GM12878 (cell line): ENCODE measurements at regions not wholly inside any gene's neighbourhood (a gene's known extent, or its start where the extent isn't known, plus 50 kb on each side); places are given as distances from the start of the nearest gene placed in this dataset.
A peak's percentile ranks its signal among the peaks of the same experiment; 100 is the strongest.

Experiments
- ETV6 ChIP-seq, 2 experiments: fragments of 450-650 bp in 1 of 2; IDR thresholded peaks in 1 of 2; conservative IDR thresholded peaks in 1 of 2; 2 replicates each; pipeline ENCODE4 v1.6.1; 2014; ENCODE audit warnings: antibody characterized with exemption in 1 of 2, borderline replicate concordance in 1 of 2, low read depth in 1 of 2, mild to moderate bottlenecking in 1 of 2, moderate library complexity in 1 of 2
- FOXK2 ChIP-seq: fragments of 450-650 bp; IDR thresholded peaks from 2 replicates; pipeline ENCODE4 v1.6.1; 2017; ENCODE audit warnings: mild to moderate bottlenecking, moderate library complexity
- JUNB ChIP-seq: IDR thresholded peaks from 2 replicates; pipeline ENCODE4 v1.6.1; 2016; ENCODE audit warnings: antibody characterized with exemption, mild to moderate bottlenecking
- LARP7 ChIP-seq: fragments of 450-650 bp; IDR thresholded peaks from 2 replicates; pipeline ENCODE4 v1.6.1; 2017; ENCODE audit warnings: mild to moderate bottlenecking
- MTA2 ChIP-seq: fragments of 450-650 bp; IDR thresholded peaks from 2 replicates; pipeline ENCODE4 v1.6.1; 2016; ENCODE audit warnings: low read depth, mild to moderate bottlenecking, moderate library complexity
- NBN ChIP-seq: fragments of 450-650 bp; IDR thresholded peaks from 2 replicates; pipeline ENCODE4 v1.6.1; 2016
- NR2F1 ChIP-seq: fragments of 450-650 bp; conservative IDR thresholded peaks from 2 replicates; pipeline ENCODE4 v1.6.1; 2017; ENCODE audit warnings: mild to moderate bottlenecking
- PAX8 ChIP-seq: fragments of 450-650 bp; IDR thresholded peaks from 2 replicates; pipeline ENCODE4 v1.6.1; 2017; ENCODE audit warnings: mild to moderate bottlenecking, moderate library complexity
- RAD51 ChIP-seq: fragments of 450-650 bp; IDR thresholded peaks from 2 replicates; pipeline ENCODE4 v1.6.1; 2016; ENCODE audit warnings: moderate library complexity, mild to moderate bottlenecking, inconsistent platforms
- SIN3A ChIP-seq: IDR thresholded peaks from 2 replicates; pipeline ENCODE4 v1.6.1; 2012; ENCODE audit warnings: low read depth, low read length, improper control_type of control experiment
- SMC3 ChIP-seq: IDR thresholded peaks from 2 replicates; pipeline ENCODE4 v1.6.1; 2011; ENCODE audit warnings: low read length, improper control_type of control experiment, borderline replicate concordance
- TARDBP ChIP-seq: IDR thresholded peaks from 2 replicates; pipeline ENCODE4 v1.6.1; 2016; ENCODE audit warnings: borderline replicate concordance
- ZSCAN29 ChIP-seq: fragments of 450-650 bp; IDR thresholded peaks from 2 replicates; pipeline ENCODE4 v1.6.1; 2017; ENCODE audit warnings: mild to moderate bottlenecking, moderate library complexity
- TF ChIP-seq, protein P1 (sequence below): IDR thresholded peaks from 2 replicates; pipeline ENCODE4 v1.6.1; 2012; ENCODE audit warnings: improper control_type of control experiment, low read depth, low read length; ENCODE audit not compliant: insufficient replicate concordance
- TF ChIP-seq, protein P2 (sequence below): fragments of 450-650 bp; IDR thresholded peaks from 2 replicates; pipeline ENCODE4 v1.6.1; 2017; ENCODE audit warnings: mild to moderate bottlenecking, moderate library complexity
- TF ChIP-seq, protein P3 (sequence below): fragments of 450-650 bp; formaldehyde crosslinking; IDR thresholded peaks from 2 replicates; pipeline ENCODE4 v1.4.0; 2020; ENCODE audit warnings: mild to moderate bottlenecking, moderate library complexity

DNA sequence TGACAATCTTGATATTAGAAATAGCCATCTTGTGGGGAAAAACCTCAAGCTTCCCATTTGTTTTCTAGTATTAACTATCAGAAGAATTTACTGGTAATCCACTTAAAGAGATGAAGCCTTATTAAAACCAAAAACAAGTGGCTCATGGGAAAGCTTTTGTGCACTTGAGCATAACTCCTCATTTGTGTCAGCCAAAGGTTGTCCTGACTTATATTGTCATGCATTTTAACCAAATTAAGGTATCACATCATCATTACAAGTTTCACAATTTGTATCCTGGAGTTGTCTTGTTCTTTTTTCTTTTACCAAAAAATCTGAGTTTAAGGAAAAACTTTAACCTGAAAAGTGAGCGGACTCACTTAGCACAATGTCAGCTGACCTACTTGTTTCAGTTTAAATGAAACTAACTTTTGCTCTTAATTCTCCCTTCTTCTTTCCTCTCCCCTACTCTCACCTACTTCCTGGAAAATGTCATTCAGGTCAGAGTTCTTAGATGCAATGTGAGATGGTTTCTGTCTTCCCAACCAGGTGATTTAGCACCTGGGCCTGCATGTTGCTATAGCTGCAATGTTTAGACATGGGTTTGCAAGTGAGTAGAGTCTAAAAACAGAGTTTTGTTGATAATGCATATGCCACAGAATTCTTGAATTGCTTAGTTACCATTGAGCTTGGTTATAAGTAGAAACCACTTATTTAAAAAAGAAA lies 82.8 kb downstream of the TNFAIP3 start (continued):
- no peak for TF ChIP-seq SMC3
- TF ChIP-seq, protein P1, sequence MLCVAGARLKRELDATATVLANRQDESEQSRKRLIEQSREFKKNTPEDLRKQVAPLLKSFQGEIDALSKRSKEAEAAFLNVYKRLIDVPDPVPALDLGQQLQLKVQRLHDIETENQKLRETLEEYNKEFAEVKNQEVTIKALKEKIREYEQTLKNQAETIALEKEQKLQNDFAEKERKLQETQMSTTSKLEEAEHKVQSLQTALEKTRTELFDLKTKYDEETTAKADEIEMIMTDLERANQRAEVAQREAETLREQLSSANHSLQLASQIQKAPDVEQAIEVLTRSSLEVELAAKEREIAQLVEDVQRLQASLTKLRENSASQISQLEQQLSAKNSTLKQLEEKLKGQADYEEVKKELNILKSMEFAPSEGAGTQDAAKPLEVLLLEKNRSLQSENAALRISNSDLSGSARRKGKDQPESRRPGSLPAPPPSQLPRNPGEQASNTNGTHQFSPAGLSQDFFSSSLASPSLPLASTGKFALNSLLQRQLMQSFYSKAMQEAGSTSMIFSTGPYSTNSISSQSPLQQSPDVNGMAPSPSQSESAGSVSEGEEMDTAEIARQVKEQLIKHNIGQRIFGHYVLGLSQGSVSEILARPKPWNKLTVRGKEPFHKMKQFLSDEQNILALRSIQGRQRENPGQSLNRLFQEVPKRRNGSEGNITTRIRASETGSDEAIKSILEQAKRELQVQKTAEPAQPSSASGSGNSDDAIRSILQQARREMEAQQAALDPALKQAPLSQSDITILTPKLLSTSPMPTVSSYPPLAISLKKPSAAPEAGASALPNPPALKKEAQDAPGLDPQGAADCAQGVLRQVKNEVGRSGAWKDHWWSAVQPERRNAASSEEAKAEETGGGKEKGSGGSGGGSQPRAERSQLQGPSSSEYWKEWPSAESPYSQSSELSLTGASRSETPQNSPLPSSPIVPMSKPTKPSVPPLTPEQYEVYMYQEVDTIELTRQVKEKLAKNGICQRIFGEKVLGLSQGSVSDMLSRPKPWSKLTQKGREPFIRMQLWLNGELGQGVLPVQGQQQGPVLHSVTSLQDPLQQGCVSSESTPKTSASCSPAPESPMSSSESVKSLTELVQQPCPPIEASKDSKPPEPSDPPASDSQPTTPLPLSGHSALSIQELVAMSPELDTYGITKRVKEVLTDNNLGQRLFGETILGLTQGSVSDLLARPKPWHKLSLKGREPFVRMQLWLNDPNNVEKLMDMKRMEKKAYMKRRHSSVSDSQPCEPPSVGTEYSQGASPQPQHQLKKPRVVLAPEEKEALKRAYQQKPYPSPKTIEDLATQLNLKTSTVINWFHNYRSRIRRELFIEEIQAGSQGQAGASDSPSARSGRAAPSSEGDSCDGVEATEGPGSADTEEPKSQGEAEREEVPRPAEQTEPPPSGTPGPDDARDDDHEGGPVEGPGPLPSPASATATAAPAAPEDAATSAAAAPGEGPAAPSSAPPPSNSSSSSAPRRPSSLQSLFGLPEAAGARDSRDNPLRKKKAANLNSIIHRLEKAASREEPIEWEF: no peak
- TF ChIP-seq FOXK2: no peak
- TF ChIP-seq MTA2: 0 out of 2 replicates have a peak, but pooled peaks have one; percentile 21
- no peak for TF ChIP-seq ZSCAN29
- TF ChIP-seq SIN3A: no peak
- TF ChIP-seq JUNB: peak; percentile 46
- 0 out of 2 replicates have a peak, but pooled peaks have one; percentile 17 for TF ChIP-seq NBN
- TF ChIP-seq, protein P2, sequence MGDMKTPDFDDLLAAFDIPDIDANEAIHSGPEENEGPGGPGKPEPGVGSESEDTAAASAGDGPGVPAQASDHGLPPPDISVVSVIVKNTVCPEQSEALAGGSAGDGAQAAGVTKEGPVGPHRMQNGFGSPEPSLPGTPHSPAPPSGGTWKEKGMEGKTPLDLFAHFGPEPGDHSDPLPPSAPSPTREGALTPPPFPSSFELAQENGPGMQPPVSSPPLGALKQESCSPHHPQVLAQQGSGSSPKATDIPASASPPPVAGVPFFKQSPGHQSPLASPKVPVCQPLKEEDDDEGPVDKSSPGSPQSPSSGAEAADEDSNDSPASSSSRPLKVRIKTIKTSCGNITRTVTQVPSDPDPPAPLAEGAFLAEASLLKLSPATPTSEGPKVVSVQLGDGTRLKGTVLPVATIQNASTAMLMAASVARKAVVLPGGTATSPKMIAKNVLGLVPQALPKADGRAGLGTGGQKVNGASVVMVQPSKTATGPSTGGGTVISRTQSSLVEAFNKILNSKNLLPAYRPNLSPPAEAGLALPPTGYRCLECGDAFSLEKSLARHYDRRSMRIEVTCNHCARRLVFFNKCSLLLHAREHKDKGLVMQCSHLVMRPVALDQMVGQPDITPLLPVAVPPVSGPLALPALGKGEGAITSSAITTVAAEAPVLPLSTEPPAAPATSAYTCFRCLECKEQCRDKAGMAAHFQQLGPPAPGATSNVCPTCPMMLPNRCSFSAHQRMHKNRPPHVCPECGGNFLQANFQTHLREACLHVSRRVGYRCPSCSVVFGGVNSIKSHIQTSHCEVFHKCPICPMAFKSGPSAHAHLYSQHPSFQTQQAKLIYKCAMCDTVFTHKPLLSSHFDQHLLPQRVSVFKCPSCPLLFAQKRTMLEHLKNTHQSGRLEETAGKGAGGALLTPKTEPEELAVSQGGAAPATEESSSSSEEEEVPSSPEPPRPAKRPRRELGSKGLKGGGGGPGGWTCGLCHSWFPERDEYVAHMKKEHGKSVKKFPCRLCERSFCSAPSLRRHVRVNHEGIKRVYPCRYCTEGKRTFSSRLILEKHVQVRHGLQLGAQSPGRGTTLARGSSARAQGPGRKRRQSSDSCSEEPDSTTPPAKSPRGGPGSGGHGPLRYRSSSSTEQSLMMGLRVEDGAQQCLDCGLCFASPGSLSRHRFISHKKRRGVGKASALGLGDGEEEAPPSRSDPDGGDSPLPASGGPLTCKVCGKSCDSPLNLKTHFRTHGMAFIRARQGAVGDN: peak; percentile 79
- no peak for TF ChIP-seq PAX8
- 0 out of 2 replicates have a peak, but pooled peaks have one; percentile 31 for TF ChIP-seq NR2F1
- TF ChIP-seq, protein P3, sequence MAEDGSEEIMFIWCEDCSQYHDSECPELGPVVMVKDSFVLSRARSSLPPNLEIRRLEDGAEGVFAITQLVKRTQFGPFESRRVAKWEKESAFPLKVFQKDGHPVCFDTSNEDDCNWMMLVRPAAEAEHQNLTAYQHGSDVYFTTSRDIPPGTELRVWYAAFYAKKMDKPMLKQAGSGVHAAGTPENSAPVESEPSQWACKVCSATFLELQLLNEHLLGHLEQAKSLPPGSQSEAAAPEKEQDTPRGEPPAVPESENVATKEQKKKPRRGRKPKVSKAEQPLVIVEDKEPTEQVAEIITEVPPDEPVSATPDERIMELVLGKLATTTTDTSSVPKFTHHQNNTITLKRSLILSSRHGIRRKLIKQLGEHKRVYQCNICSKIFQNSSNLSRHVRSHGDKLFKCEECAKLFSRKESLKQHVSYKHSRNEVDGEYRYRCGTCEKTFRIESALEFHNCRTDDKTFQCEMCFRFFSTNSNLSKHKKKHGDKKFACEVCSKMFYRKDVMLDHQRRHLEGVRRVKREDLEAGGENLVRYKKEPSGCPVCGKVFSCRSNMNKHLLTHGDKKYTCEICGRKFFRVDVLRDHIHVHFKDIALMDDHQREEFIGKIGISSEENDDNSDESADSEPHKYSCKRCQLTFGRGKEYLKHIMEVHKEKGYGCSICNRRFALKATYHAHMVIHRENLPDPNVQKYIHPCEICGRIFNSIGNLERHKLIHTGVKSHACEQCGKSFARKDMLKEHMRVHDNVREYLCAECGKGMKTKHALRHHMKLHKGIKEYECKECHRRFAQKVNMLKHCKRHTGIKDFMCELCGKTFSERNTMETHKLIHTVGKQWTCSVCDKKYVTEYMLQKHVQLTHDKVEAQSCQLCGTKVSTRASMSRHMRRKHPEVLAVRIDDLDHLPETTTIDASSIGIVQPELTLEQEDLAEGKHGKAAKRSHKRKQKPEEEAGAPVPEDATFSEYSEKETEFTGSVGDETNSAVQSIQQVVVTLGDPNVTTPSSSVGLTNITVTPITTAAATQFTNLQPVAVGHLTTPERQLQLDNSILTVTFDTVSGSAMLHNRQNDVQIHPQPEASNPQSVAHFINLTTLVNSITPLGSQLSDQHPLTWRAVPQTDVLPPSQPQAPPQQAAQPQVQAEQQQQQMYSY (CRISPR knock-in tag): no peak
- TF ChIP-seq RAD51: peak; percentile 72
- no peak for TF ChIP-seq LARP7
- no peak for TF ChIP-seq TARDBP
- TF ChIP-seq ETV6 (conservative IDR thresholded peaks at IDR 0.05 in 1 of 2, IDR thresholded peaks at IDR 0.05 in 1 of 2; ENCODE audit: borderline replicate concordance in 1 of 2, low read depth in 1 of 2): peak in 1 of 2 experiments; percentile 19; a peak in 1 of 4 replicates
